GM18519 (cell line): ENCODE measurements at regions not wholly inside any gene's neighbourhood (a gene's known extent, or its start where the extent isn't known, plus 50 kb on each side); places are given as distances from the start of the nearest gene placed in this dataset.
A peak's percentile ranks its signal among the peaks of the same experiment; 100 is the strongest.

Source experiments
- ATAC-seq: cut with Tn5 transposase; IDR thresholded peaks from one replicate; pipeline ENCODE4 v1.9.1; 2021; ENCODE audit warnings: mild to moderate bottlenecking, moderate library complexity; ENCODE audit not compliant: unreplicated experiment, low FRiP score

- no peak for ATAC-seq
These were observed 411.7 kb upstream of the NETO1 start for GRCh38 chr18:73279498-73279897.

GRCh38 chr18:73274812-73275621, 407.2 kb upstream of the NETO1 start:
- ATAC-seq: no peak

- ATAC-seq: no peak
These were observed 403.3 kb upstream of the NETO1 start for GRCh38 chr18:73270920-73271634.

GRCh38 chr18:73264562-73264921, 396.8 kb upstream of the NETO1 start:
- no peak for ATAC-seq

- ATAC-seq: no peak
These were observed 394.1 kb upstream of the NETO1 start for GRCh38 chr18:73261923-73262322.

GRCh38 chr18:73261243-73261642, 393.5 kb upstream of the NETO1 start:
- no peak for ATAC-seq

GRCh38 chr18:73258375-73259087, 390.7 kb upstream of the NETO1 start:
- no peak for ATAC-seq

- no peak for ATAC-seq
These were observed 386.8 kb upstream of the NETO1 start for GRCh38 chr18:73254564-73254963.

- no peak for ATAC-seq
These were observed 381.2 kb upstream of the NETO1 start for GRCh38 chr18:73249030-73249429.

- ATAC-seq: no peak
These were observed 379.0 kb upstream of the NETO1 start for GRCh38 chr18:73246763-73247162.

GRCh38 chr18:73245345-73245744, 377.6 kb upstream of the NETO1 start:
- ATAC-seq: no peak

- no peak for ATAC-seq
These were observed 376.6 kb upstream of the NETO1 start for GRCh38 chr18:73244401-73244800.

GRCh38 chr18:73240899-73241298, 373.1 kb upstream of the NETO1 start:
- no peak for ATAC-seq

GRCh38 chr18:73235921-73236320, 368.1 kb upstream of the NETO1 start:
- no peak for ATAC-seq

- peak; percentile 96 for ATAC-seq
These were observed 367.7 kb upstream of the NETO1 start for GRCh38 chr18:73235491-73235890.

GRCh38 chr18:73232933-73233332, 365.1 kb upstream of the NETO1 start:
- ATAC-seq: peak; percentile 71

- no peak for ATAC-seq
These were observed 352.9 kb upstream of the NETO1 start for GRCh38 chr18:73220663-73221062.

- ATAC-seq: no peak
These were observed 350.5 kb upstream of the NETO1 start for GRCh38 chr18:73218293-73218692.

GRCh38 chr18:73214970-73215369, 347.2 kb upstream of the NETO1 start:
- no peak for ATAC-seq

GRCh38 chr18:73212442-73212841, 344.7 kb upstream of the NETO1 start:
- no peak for ATAC-seq

- no peak for ATAC-seq
These were observed 334.2 kb upstream of the NETO1 start for GRCh38 chr18:73201940-73202339.
